ENCODE measurements at regions not wholly inside any gene's neighbourhood (a gene's known extent, or its start where the extent isn't known, plus 50 kb on each side); places are given as distances from the start of the nearest gene placed in this dataset.
A peak's percentile ranks its signal among the peaks of the same experiment; 100 is the strongest.

- Histone ChIP-seq H3K4me1 (no peaks in the 10 kb centered on the region), H3K79me2 (no peaks in the 10 kb centered on the region), H3K4me2 (ENCODE audit: low read length) (no peak overlapping the region), H2AFZ (no peak overlapping the region), H3K9ac (no peak overlapping the region), H3K27ac (no peak overlapping the region), H3K36me3 (ENCODE audit: control insufficient read depth, insufficient read depth, low read length) (no peaks in the 10 kb centered on the region), H3K27me3 (ENCODE audit: control insufficient read depth, insufficient read depth, low read length) (no peaks in the 10 kb centered on the region), H3K4me3 (ENCODE audit: low read depth, low read length) (no peak overlapping the region), H3K9me3 (ENCODE audit: control insufficient read depth, low read length) (no peaks in the 10 kb centered on the region)
- no peak for TF ChIP-seq CTCF (IDR thresholded peaks at IDR 0.05)
Observed at GRCh38 chr4:11773798-11774197, 345.1 kb upstream of the HS3ST1 start.

- Histone ChIP-seq H3K4me2 (ENCODE audit: low read length) (no peak overlapping the region), H3K4me1 (no peaks in the 10 kb centered on the region), H2AFZ (no peak overlapping the region), H3K4me3 (ENCODE audit: low read depth, low read length) (no peak overlapping the region), H3K27me3 (ENCODE audit: control insufficient read depth, insufficient read depth, low read length) (no peaks in the 10 kb centered on the region), H3K79me2 (no peaks in the 10 kb centered on the region), H3K9me3 (ENCODE audit: control insufficient read depth, low read length) (no peaks in the 10 kb centered on the region), H3K9ac (no peak overlapping the region), H3K36me3 (ENCODE audit: control insufficient read depth, insufficient read depth, low read length) (no peaks in the 10 kb centered on the region), H3K27ac (no peak overlapping the region)
- TF ChIP-seq CTCF (IDR thresholded peaks at IDR 0.05) = no peak
Observed at GRCh38 chr4:11769434-11769833, 340.7 kb upstream of the HS3ST1 start.

- no peak overlapping the region for H3K4me3 ChIP-seq (ENCODE audit: low read depth, low read length)
- H3K36me3 ChIP-seq (ENCODE audit: control insufficient read depth, insufficient read depth, low read length) = no peaks in the 10 kb centered on the region
- H3K27ac ChIP-seq = no peak overlapping the region
- no peaks in the 10 kb centered on the region for H3K4me1 ChIP-seq
- TF ChIP-seq CTCF (IDR thresholded peaks at IDR 0.05) = no peak
- no peaks in the 10 kb centered on the region for H3K79me2 ChIP-seq
- no peaks in the 10 kb centered on the region for H3K9me3 ChIP-seq (ENCODE audit: control insufficient read depth, low read length)
- H2AFZ ChIP-seq = no peak overlapping the region
- H3K4me2 ChIP-seq (ENCODE audit: low read length) = no peak overlapping the region
- no peaks in the 10 kb centered on the region for H3K27me3 ChIP-seq (ENCODE audit: control insufficient read depth, insufficient read depth, low read length)
- H3K9ac ChIP-seq = no peak overlapping the region
Observed at GRCh38 chr4:11768251-11768972, 339.7 kb upstream of the HS3ST1 start.

GRCh38 chr4:11765849-11766453 is 337.3 kb upstream of the HS3ST1 start:
- peak; percentile 46 for TF ChIP-seq CTCF (IDR thresholded peaks at IDR 0.05)
- no peak overlapping the region for H3K4me2 ChIP-seq (ENCODE audit: low read length)
- no peak overlapping the region for H3K27ac ChIP-seq
- H3K9ac ChIP-seq = no peak overlapping the region
- H3K4me1 ChIP-seq = no peaks in the 10 kb centered on the region
- H3K4me3 ChIP-seq (ENCODE audit: low read depth, low read length) = no peak overlapping the region
- no peak overlapping the region for H2AFZ ChIP-seq
- no peaks in the 10 kb centered on the region for H3K36me3 ChIP-seq (ENCODE audit: control insufficient read depth, insufficient read depth, low read length)
- H3K27me3 ChIP-seq (ENCODE audit: control insufficient read depth, insufficient read depth, low read length) = no peaks in the 10 kb centered on the region
- no peaks in the 10 kb centered on the region for H3K9me3 ChIP-seq (ENCODE audit: control insufficient read depth, low read length)
- no peaks in the 10 kb centered on the region for H3K79me2 ChIP-seq
